MG63 (cell line): ENCODE measurements at regions not wholly inside any gene's neighbourhood (a gene's known extent, or its start where the extent isn't known, plus 50 kb on each side); places are given as distances from the start of the nearest gene placed in this dataset.

Experiments used
- DNase-seq: peaks from one replicate; pipeline ENCODE4 v3.0.0-alpha.2; 2020
- H3K27me3 ChIP-seq: fragments of 250-450 bp; sonication (Bioruptor Pico); 2 replicates; pipeline ENCODE4 v1.5.1; 2020; ENCODE audit warnings: mild to moderate bottlenecking, moderate library complexity
- H3K36me3 ChIP-seq: fragments of 250-450 bp; sonication (Bioruptor Pico); 2 replicates; pipeline ENCODE4 v1.5.1; 2020; ENCODE audit warnings: mild to moderate bottlenecking, moderate library complexity
- H3K4me3 ChIP-seq: fragments of 250-450 bp; sonication (Bioruptor Pico); 2 replicates; pipeline ENCODE4 v1.5.1; 2020; ENCODE audit warnings: mild to moderate bottlenecking, moderate library complexity
- H3K9me3 ChIP-seq: fragments of 250-450 bp; sonication (Bioruptor Pico); 2 replicates; pipeline ENCODE4 v1.5.1; 2020; ENCODE audit warnings: mild to moderate bottlenecking, moderate library complexity

- Histone ChIP-seq H3K4me3 (no peak overlapping the region), H3K9me3 (no peaks in the 10 kb centered on the region)
- no peak for DNase-seq
These were observed 149.2 kb upstream of the REG3G start for GRCh38 chr2:78876316-78876688.

GRCh38 chr2:78887446-78887845, 138.1 kb upstream of the REG3G start:
- no peak for DNase-seq
- H3K36me3 ChIP-seq: no peaks in the 10 kb centered on the region
- H3K27me3 ChIP-seq: no peaks in the 10 kb centered on the region
- H3K4me3 ChIP-seq: no peak overlapping the region
- no peaks in the 10 kb centered on the region for H3K9me3 ChIP-seq

More at GRCh38 chr2:78876316-78876688, 149.2 kb upstream of the REG3G start:
- Histone ChIP-seq H3K27me3 (no peaks in the 10 kb centered on the region), H3K36me3 (no peaks in the 10 kb centered on the region)

DNA sequence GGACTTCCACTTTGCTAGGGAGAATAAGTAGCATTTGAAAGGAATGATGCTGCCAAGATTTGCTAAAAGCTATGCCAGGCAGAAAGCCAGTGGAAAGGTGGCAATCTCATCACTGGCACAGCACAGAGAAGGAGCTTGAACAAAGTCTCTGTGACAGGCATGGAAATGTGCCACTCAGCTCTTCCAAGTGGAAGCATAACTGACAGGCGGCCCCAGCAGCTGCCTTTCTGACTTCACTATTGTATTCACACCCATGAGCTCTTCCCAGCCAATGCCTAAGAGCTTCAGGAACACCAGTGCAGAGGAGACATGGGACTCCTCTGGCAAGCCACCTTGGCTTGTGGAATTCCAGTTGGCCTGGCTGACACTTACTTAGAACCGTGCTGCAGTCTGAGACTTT, 134.6 kb upstream of the REG3G start:
- no peak for DNase-seq

GRCh38 chr2:78892295-78892694, 133.2 kb upstream of the REG3G start:
- no peak for DNase-seq
- Histone ChIP-seq H3K36me3 (no peaks in the 10 kb centered on the region), H3K27me3 (no peaks in the 10 kb centered on the region), H3K9me3 (no peaks in the 10 kb centered on the region), H3K4me3 (no peak overlapping the region)

More for the DNA sequence above, 134.6 kb upstream of the REG3G start:
- Histone ChIP-seq H3K27me3 (no peaks in the 10 kb centered on the region), H3K4me3 (no peak overlapping the region), H3K9me3 (no peaks in the 10 kb centered on the region), H3K36me3 (no peaks in the 10 kb centered on the region)

DNA sequence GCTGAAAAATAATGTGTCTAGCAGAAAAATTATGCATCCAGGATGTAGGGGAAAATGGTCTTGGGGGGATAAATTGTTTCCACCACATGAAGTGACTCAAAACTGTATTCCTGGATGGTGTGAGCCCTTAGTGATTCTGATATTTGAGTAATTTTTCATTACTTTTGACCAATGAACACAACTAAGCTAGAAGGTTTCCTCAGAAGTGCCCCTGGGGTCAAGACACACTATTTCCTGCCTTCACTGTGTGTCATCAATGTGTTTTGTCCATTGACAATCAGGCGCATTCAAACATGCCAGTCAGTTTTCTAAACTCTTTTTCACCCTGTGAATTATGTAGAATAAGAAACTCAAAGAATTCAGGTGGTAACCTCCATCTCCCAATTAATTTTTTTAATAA, 130.5 kb upstream of the REG3G start:
- H3K36me3 ChIP-seq: no peaks in the 10 kb centered on the region
- no peak overlapping the region for H3K4me3 ChIP-seq
- H3K9me3 ChIP-seq: no peaks in the 10 kb centered on the region
- DNase-seq: no peak
- no peaks in the 10 kb centered on the region for H3K27me3 ChIP-seq

DNA sequence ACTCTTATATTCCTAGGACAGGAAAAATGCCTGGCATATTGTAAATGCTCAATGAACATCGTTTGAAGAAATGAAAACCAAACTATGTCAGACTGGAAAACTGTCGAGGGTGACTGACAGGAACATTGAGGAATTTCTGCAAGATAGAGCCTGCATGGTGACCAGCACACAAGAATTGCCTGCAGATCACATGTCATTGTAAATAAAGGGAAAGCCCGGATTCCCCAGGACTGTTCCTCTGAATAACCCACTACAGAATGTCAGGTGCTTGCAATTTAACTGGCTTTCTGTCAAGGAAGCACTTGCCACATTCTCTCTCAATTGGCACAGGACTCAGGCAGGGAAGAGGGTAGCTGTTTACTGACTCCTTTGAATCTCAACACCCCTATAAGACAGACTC, 129.0 kb upstream of the REG3G start:
- no peak for DNase-seq
- H3K4me3 ChIP-seq: no peak overlapping the region
- H3K9me3 ChIP-seq: no peaks in the 10 kb centered on the region
- no peaks in the 10 kb centered on the region for H3K27me3 ChIP-seq
- no peaks in the 10 kb centered on the region for H3K36me3 ChIP-seq

DNA sequence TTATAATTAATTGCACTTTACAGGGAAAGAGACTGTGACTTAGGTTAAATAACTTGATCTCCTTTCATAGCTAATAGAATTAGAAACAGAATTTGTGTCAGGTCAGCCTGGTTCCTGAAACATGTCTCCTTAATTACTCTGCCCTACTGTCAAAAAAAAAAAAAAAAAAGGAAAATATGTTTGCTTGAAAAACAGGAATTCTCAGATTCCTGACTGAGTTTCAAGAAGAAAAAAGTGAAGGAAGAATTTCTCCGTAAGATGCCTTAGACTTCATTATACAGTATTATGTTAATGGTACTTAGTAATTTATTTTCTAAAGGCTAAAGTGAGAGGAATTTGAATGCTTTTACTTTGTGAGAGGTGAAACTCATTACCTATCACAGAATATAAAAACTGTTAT, 118.4 kb upstream of the REG3G start:
- Histone ChIP-seq H3K4me3 (no peak overlapping the region), H3K9me3 (no peaks in the 10 kb centered on the region), H3K27me3 (no peaks in the 10 kb centered on the region), H3K36me3 (no peaks in the 10 kb centered on the region)
- DNase-seq: no peak

DNA sequence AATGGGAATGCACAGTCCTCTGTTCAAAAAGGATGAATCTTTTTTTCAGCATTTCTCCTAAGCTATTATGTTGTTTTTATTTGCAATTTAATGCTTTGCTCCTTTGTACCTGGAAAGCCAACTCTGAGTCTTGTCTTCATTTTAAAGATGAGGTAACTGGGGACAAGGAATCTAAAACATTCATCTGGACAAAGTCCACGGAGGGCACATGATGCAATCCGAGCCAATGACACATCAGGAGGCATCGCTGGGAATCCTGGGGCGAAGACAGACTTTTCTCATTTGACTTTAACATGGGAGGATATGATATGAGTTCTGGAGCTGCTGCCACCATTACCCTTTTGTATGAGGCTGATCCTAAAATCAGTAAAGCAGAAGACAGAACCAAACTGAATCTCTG, 116.5 kb upstream of the REG3G start:
- no peaks in the 10 kb centered on the region for H3K27me3 ChIP-seq
- no peak for DNase-seq
- H3K36me3 ChIP-seq: no peaks in the 10 kb centered on the region
- no peak overlapping the region for H3K4me3 ChIP-seq
- no peaks in the 10 kb centered on the region for H3K9me3 ChIP-seq

GRCh38 chr2:78910376-78910775, 115.1 kb upstream of the REG3G start:
- H3K4me3 ChIP-seq: no peak overlapping the region
- no peaks in the 10 kb centered on the region for H3K9me3 ChIP-seq
- no peak for DNase-seq
- H3K27me3 ChIP-seq: no peaks in the 10 kb centered on the region
- no peaks in the 10 kb centered on the region for H3K36me3 ChIP-seq

- no peak for DNase-seq
- no peak overlapping the region for H3K4me3 ChIP-seq
- H3K27me3 ChIP-seq: no peaks in the 10 kb centered on the region
- H3K9me3 ChIP-seq: no peaks in the 10 kb centered on the region
- no peaks in the 10 kb centered on the region for H3K36me3 ChIP-seq
These were observed 112.2 kb upstream of the REG3G start for GRCh38 chr2:78913257-78913656.

- Histone ChIP-seq H3K9me3 (no peaks in the 10 kb centered on the region), H3K36me3 (no peaks in the 10 kb centered on the region), H3K27me3 (no peaks in the 10 kb centered on the region), H3K4me3 (no peak overlapping the region)
- DNase-seq: no peak
These were observed 100.2 kb upstream of the REG3G start for GRCh38 chr2:78925258-78925657.

DNA sequence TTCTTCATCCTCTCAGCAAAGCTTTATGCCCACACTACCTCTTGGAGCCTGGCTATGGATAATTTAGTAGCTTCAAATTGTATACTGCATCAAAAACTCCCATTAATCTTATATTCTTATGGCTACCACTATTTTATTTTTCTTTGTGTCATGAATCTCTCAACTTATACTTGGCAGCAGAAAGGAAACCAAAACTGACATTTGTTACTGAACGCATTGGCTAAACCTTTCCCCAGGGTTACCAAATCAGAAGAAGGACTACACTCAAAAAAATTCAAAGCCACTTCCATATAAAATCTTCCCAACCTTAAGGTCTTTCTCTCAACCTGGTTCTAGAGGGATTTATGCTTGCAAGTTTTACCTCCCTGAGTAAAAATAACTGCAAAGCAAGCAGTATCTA, 97.0 kb upstream of the REG3G start:
- no peaks in the 10 kb centered on the region for H3K36me3 ChIP-seq
- DNase-seq: no peak
- no peaks in the 10 kb centered on the region for H3K9me3 ChIP-seq
- no peaks in the 10 kb centered on the region for H3K27me3 ChIP-seq
- H3K4me3 ChIP-seq: no peak overlapping the region

DNA sequence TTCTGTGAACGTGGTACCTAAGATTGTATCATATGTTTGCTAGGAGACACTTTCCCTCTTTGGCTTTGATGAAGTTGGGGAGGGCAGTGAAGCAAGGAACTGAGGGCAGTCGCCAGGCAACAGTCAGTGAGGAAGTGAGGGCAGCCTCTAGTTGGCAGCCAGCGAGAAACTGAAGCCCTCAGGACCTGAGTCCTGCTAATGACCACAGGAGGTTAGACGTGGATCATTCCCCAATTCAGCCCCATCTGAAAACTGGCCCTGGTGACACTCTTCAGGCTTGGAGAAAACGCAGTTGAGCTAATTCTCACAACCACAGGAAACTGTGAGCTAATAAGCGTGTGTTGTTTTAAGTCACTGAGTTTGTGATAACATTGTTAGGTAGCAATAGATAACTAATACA, 84.5 kb upstream of the REG3G start:
- H3K9me3 ChIP-seq: no peaks in the 10 kb centered on the region
- DNase-seq: no peak
- H3K36me3 ChIP-seq: no peaks in the 10 kb centered on the region
- H3K27me3 ChIP-seq: no peaks in the 10 kb centered on the region
- H3K4me3 ChIP-seq: no peak overlapping the region

DNA sequence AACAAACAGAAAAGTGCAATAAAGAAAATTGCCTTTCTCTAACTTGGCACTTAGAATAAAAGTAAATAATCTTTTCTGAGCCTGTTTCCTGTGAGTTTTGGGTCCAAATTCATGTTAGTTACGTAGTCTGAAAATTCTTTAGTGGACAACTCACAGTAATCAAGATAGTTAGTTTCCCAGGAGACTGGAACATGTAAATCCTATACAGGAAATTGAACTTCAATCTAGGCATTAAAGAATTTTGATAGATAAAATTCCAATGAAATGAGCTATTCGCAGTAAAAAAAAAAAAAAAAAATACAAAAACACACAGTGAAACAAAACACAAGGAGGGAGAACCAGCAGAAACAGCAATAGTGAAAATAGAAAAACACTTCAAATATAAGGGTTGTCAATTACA, 83.8 kb upstream of the REG3G start:
- no peaks in the 10 kb centered on the region for H3K36me3 ChIP-seq

GRCh38 chr2:78963881-78964280, 61.6 kb upstream of the REG3G start:
- no peak for DNase-seq
- no peaks in the 10 kb centered on the region for H3K9me3 ChIP-seq
- H3K4me3 ChIP-seq: no peak overlapping the region
- no peaks in the 10 kb centered on the region for H3K27me3 ChIP-seq
- no peaks in the 10 kb centered on the region for H3K36me3 ChIP-seq

More for the DNA sequence above, 83.8 kb upstream of the REG3G start:
- Histone ChIP-seq H3K4me3 (no peak overlapping the region), H3K9me3 (no peaks in the 10 kb centered on the region), H3K27me3 (no peaks in the 10 kb centered on the region)
- no peak for DNase-seq

DNA sequence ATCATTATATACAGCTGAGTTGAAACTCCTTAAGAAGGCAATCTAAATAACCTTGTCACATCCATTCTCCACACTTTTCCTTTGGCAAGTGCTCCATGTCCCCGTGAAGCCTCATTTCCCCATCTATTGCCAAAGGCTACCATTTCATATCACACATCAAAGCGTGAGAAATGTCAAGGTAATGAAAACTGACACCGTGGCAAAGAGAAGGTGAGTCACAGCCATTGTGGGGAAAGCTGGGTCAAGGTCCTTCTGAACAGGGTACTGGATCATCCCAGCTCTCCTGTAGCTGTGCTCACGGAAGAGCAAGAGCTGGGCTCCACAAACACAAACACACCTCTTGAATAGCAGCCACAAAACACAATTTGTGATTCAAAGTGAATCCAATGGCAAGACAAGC, 58.2 kb upstream of the REG3G start:
- DNase-seq: no peak

DNA sequence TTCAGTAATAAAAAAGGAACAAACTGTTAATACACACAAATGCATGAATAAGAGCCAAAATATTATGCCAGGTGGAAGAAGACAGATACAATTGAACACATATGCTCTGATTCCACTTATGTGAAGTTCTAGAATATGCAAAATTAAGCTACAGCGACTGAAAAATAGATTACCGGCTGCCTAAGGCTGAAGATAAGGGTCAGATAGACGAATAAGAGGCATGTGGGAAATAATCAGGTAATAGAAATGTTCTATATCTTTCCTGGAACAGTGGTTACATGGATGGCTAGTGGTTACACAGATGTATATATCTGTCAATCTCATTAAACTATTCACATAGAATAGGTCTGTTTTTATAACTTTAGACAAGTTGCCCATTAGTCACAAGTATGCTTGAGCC, 51.9 kb upstream of the REG3G start:
- H3K27me3 ChIP-seq: no peaks in the 10 kb centered on the region
- no peaks in the 10 kb centered on the region for H3K36me3 ChIP-seq
- DNase-seq: no peak
- H3K9me3 ChIP-seq: no peaks in the 10 kb centered on the region
- H3K4me3 ChIP-seq: no peak overlapping the region

More for the DNA sequence above, 58.2 kb upstream of the REG3G start:
- Histone ChIP-seq H3K27me3 (no peaks in the 10 kb centered on the region), H3K4me3 (no peak overlapping the region), H3K36me3 (no peaks in the 10 kb centered on the region), H3K9me3 (no peaks in the 10 kb centered on the region)
